Ovary (tissue), 3 donors: ENCODE measurements at regions not wholly inside any gene's neighbourhood (a gene's known extent, or its start where the extent isn't known, plus 50 kb on each side); places are given as distances from the start of the nearest gene placed in this dataset.

Experiments used
- EP300 ChIP-seq: sonication (generic); formaldehyde crosslinking; IDR thresholded peaks from one replicate; pipeline ENCODE4 v1.6.1; 2017; ENCODE audit warnings: antibody characterized with exemption
- TF ChIP-seq, protein P1 (sequence below), 3 donors: fragments of 450-650 bp in 2 of 3; fragments of 200-600 bp in 1 of 3; IDR thresholded peaks; one replicate each; pipeline versions ENCODE4 v1.5.1 to v1.8.0; 2016 to 2022; ENCODE audit warnings: antibody characterized with exemption in 3 of 3, mild to moderate bottlenecking in 1 of 3
- donor health status: DM: no; HTN: no; CAD: no.

DNA sequence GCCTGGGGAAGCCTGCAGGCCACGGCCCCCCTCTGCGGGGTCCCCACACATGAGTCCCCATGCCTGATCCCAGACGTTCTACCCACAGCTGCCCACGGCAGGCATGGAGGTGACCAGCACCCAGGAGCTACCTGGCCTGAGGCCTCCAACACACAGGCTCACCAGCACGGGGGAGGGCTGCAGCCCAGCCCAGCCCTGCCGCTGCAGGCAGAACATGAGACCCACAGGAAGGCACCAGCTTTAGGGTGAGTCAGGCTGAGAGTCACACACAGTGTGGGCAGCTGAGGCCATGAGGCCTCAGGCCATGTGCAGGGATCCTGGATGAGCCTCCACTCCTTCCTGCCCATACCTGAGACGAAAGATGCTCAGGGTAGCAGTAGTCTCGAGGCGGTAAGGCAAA is 121.1 kb downstream of the PSMG1 start:
- TF ChIP-seq, protein P1, sequence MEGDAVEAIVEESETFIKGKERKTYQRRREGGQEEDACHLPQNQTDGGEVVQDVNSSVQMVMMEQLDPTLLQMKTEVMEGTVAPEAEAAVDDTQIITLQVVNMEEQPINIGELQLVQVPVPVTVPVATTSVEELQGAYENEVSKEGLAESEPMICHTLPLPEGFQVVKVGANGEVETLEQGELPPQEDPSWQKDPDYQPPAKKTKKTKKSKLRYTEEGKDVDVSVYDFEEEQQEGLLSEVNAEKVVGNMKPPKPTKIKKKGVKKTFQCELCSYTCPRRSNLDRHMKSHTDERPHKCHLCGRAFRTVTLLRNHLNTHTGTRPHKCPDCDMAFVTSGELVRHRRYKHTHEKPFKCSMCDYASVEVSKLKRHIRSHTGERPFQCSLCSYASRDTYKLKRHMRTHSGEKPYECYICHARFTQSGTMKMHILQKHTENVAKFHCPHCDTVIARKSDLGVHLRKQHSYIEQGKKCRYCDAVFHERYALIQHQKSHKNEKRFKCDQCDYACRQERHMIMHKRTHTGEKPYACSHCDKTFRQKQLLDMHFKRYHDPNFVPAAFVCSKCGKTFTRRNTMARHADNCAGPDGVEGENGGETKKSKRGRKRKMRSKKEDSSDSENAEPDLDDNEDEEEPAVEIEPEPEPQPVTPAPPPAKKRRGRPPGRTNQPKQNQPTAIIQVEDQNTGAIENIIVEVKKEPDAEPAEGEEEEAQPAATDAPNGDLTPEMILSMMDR (IDR thresholded peaks at IDR 0.05) = no peak
- no peak for TF ChIP-seq EP300
